ENCODE measurements at regions not wholly inside any gene's neighbourhood (a gene's known extent, or its start where the extent isn't known, plus 50 kb on each side); places are given as distances from the start of the nearest gene placed in this dataset.

GRCh38 chr1:245052258-245052657 lies 102.5 kb upstream of the KIF26B start (continued):
- no peak for TF ChIP-seq ZNF699 (CRISPR knock-in tag; IDR thresholded peaks at IDR 0.05; ENCODE audit: insufficient replicate concordance)

- peak; percentile 97 for FAIRE-seq
- CTCF ChIA-PET (ENCODE audit: low intra/inter-chr PET ratio) = no interaction called here
- TF ChIP-seq E2F5 (CRISPR knock-in tag; IDR thresholded peaks at IDR 0.05) = no peak
- TF ChIP-seq, protein P1, sequence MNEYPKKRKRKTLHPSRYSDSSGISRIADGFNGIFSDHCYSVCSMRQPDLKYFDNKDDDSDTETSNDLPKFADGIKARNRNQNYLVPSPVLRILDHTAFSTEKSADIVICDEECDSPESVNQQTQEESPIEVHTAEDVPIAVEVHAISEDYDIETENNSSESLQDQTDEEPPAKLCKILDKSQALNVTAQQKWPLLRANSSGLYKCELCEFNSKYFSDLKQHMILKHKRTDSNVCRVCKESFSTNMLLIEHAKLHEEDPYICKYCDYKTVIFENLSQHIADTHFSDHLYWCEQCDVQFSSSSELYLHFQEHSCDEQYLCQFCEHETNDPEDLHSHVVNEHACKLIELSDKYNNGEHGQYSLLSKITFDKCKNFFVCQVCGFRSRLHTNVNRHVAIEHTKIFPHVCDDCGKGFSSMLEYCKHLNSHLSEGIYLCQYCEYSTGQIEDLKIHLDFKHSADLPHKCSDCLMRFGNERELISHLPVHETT (CRISPR knock-in tag; conservative IDR thresholded peaks at IDR 0.05 in 1 of 2, IDR thresholded peaks at IDR 0.05 in 1 of 2) = peak in 1 of 2 experiments; percentile 76; a peak in 2 of 4 replicates
- peak; percentile 79; the same call in 1 of the 2 replicates for TF ChIP-seq PML (IDR thresholded peaks at IDR 0.05; ENCODE audit: low read length)
- TF ChIP-seq ZNF75A (CRISPR knock-in tag; IDR thresholded peaks at IDR 0.05) = no peak
These were observed 103.2 kb upstream of the KIF26B start for GRCh38 chr1:245051349-245052221.

More at GRCh38 chr1:245051349-245052221, 103.2 kb upstream of the KIF26B start:
- H3K9me3 ChIP-seq (replicated peaks; ENCODE audit: control insufficient read depth, insufficient read depth, low read depth, low read length) = no peaks in the 10 kb centered on the region
- H3K4me3 ChIP-seq = no peak overlapping the region
- H3K27ac ChIP-seq (ENCODE audit: extremely low read depth, low read depth, low read length) = peak overlapping the region; percentile 73
- no peaks in the 10 kb centered on the region for H3K9me1 ChIP-seq (ENCODE audit: control insufficient read depth, insufficient read depth, low read length)
- H3K9ac ChIP-seq (ENCODE audit: insufficient read depth in 1 of 2, low read depth in 2 of 2, low read length in 2 of 2) = peak overlapping the region; percentile 7 to 37; a peak in 2 of 4 replicates
- no peaks in the 10 kb centered on the region for H4K20me1 ChIP-seq (replicated peaks; ENCODE audit: control insufficient read depth, insufficient read depth, low read length)
- 3% methylated on average over 18 of the region's 18 CpGs for WGBS (ENCODE audit: insufficient coverage, low coverage, missing lambda C conversion rate)
- intact Hi-C loops (cut with micrococcal nuclease) (no loop called here), in situ Hi-C loops (cut with MboI) (no loop called here)
- peak; percentile 96 for ATAC-seq
- no peaks in the 10 kb centered on the region for H3K27me3 ChIP-seq (ENCODE audit: control insufficient read depth in 2 of 2, insufficient read depth in 2 of 2, low read length in 2 of 2)
- DNase-seq (ENCODE audit: extremely low read depth in 1 of 4, low spot score in 3 of 4) = peak; percentile 73 to 93 (median 84)
- POLR2A ChIA-PET = interaction anchor here (0.6 to 1.5 kb wide), 12 partner anchors 9 to 262 kb away, joined by 3 to 5 read pairs (median 4); a partner anchor contains a TSS
- no peaks in the 10 kb centered on the region for H3K79me2 ChIP-seq (ENCODE audit: control insufficient read depth, insufficient read depth, low read length)
- BruUV-seq (replicated peaks) = no TSS peak
- H3K4me1 ChIP-seq (replicated peaks in 1 of 2; ENCODE audit: control insufficient read depth in 2 of 2, insufficient read depth in 2 of 2, low read length in 2 of 2) = peaks cover 15 to 26% of the 10 kb centered on the region in 2 experiments
- H2AFZ ChIP-seq (ENCODE audit: low read depth, low read length) = peak overlapping the region; percentile 84
- H3K36me3 ChIP-seq (ENCODE audit: control insufficient read depth, insufficient read depth, low read length) = no peaks in the 10 kb centered on the region; the same call in 2 of the 3 replicates
- peak overlapping the region; percentile 73 for H3K4me2 ChIP-seq (ENCODE audit: insufficient read depth, low read length)

Measured in K562 (cell line).